ENCODE measurements at regions not wholly inside any gene's neighbourhood (a gene's known extent, or its start where the extent isn't known, plus 50 kb on each side); places are given as distances from the start of the nearest gene placed in this dataset.

DNA sequence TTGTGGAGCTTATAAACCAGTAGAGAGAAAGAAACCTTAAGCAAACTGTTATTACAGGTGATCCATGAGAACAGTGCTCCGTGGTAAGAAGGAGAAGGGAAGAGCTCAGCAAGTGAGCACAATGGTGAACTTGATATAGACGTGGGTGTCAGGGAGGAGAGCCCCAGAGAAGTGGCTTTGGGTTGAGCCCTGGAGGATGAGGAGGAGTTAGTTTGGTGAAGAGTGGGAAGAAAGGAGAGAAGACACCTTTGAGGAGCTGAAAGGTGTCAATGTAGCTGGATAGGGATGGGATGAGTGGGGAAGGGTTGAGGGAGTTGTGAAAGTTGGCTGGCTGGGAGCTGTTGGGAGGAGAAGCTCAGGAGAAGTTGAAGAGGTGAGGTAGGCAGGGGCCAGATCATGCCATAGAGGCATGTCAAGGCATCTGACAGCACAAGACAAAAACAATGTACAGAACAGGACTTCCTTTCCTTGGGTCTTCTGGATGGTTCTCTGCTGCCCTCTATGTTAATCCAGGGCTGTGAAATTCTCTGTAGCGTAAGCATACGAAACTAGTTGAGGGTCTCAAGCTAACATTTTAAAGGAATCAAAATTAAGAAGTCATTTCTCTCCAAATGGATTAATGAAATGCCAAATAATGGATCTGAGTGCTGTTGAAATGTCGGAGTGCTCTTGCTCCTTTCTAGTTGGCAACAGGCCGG lies 501.9 kb downstream of the KDM4C start:
- no peak overlapping the region for H3K4me3 ChIP-seq (ENCODE audit: low read depth, low read length)
- no peak for DNase-seq (ENCODE audit: low read depth)
- TF ChIP-seq, protein P1, sequence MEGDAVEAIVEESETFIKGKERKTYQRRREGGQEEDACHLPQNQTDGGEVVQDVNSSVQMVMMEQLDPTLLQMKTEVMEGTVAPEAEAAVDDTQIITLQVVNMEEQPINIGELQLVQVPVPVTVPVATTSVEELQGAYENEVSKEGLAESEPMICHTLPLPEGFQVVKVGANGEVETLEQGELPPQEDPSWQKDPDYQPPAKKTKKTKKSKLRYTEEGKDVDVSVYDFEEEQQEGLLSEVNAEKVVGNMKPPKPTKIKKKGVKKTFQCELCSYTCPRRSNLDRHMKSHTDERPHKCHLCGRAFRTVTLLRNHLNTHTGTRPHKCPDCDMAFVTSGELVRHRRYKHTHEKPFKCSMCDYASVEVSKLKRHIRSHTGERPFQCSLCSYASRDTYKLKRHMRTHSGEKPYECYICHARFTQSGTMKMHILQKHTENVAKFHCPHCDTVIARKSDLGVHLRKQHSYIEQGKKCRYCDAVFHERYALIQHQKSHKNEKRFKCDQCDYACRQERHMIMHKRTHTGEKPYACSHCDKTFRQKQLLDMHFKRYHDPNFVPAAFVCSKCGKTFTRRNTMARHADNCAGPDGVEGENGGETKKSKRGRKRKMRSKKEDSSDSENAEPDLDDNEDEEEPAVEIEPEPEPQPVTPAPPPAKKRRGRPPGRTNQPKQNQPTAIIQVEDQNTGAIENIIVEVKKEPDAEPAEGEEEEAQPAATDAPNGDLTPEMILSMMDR (IDR thresholded peaks at IDR 0.05; ENCODE audit: insufficient read depth, low read depth, low read length, missing control alignments) = no peak

DNA sequence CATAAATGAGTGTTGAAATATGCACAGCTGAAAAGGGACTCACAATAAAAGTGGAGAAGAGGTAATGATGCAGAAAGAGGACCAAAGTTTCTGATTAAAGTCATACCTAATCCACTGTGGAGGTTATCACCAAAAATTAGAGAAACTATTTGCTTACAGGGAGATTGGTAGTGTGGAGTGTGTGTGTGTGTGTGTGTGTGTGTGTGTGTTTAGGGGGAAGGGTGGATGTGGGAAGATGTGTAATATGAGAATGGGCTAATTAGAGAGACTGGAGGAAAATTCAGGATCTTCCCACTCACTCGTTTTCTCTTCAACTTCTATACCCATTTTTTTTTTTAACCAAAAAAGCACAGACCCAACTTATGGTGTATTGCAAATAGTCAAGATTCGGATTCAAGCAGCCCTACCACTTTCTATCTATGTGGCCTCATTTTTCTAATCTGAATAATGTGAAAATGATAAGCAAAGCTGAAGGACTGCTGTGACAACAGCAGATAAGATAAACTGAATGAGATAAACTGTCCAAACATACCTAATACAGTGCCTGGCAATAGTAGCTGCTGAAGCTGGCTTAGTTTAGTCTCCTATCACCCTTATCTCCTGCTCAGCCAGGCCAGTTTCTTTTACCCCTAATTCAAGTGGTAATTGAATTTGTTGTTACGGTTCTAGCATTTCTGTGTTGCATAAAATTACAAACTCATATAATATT lies 501.1 kb downstream of the KDM4C start:
- TF ChIP-seq, protein P1 (IDR thresholded peaks at IDR 0.05; ENCODE audit: insufficient read depth, low read depth, low read length, missing control alignments) = no peak
- no peak overlapping the region for H3K4me3 ChIP-seq (ENCODE audit: low read depth, low read length)
- no peak for DNase-seq (ENCODE audit: low read depth)

DNA sequence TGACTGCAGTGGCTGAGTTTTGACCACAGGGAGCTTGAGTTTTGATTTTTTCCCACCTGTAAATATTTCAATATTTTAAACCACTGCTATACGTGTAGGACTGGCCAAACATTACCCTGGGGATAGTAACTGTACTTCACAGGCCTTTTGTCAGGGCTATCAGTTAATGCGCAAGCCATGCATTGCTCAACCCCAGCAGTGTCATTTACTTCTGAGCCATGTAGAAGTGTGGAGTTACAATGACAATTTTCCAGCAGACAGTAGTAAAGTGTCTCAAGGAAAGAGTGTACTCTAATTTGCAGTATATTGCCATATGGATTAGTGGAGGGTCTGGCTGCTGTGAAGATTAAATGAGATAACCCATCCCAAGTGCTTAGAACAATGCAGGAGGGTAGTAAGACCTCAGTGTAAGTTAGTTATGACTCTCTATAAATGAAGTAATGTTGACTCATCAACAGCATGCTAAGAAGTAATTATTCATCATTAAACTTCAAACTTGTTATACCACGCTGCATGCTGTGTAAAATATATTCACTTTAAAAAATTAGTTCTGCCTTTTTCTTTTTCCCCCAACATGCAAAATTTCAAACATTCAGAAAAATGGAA lies 489.2 kb downstream of the KDM4C start:
- DNase-seq (ENCODE audit: low read depth) = no peak
- TF ChIP-seq, protein P1 (IDR thresholded peaks at IDR 0.05; ENCODE audit: insufficient read depth, low read depth, low read length, missing control alignments) = no peak
- H3K4me3 ChIP-seq (ENCODE audit: low read depth, low read length) = no peak overlapping the region

DNA sequence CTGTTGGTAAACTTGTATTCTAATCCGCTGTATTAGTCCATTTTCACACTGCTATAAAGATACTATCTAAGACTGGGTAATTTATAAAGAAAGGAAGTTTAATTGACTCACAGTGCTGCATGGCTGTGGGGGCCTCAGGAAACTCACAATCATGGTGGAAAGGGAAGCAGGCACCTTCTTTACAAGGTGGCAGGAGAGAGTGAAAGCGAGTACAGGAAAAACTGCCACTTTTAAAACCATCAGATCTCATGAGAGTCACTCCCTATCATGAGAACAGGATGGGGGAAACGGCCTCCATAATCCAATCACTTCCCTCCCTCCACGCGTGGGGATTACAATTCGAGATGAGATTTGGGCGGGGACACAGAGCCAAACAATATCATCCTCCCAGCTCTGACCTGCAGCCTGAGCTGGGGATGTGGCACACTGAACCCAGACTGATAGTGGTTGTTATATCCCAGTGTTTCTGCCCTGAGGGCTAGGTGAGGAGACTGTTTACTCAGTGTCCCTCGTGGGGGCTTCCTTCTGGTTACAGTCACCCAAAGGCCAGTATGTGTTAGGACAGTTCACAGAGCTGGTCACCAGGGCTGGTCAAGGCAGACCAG lies 488.3 kb downstream of the KDM4C start:
- TF ChIP-seq, protein P1 (IDR thresholded peaks at IDR 0.05; ENCODE audit: insufficient read depth, low read depth, low read length, missing control alignments) = no peak
- no peak overlapping the region for H3K4me3 ChIP-seq (ENCODE audit: low read depth, low read length)
- no peak for DNase-seq (ENCODE audit: low read depth)

DNA sequence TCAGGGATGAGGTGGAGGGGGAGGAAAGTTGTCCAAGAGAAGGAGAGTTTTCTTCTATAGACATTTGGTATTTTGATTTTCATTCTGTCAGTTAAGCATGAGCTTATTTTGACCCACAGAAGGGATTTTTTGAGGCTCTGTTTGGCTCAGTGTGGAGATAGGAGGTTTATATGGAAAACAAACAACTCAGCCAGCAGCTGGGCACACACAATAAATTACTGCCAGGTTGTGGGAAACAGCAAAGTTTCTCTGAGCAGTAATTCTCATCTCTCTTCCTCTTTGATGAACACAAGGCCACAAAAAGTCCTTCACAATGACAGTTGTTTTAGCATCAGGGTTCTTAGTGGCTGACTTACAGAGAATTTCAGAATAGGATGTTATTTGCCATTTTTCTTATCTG lies 486.1 kb downstream of the KDM4C start:
- H3K4me3 ChIP-seq (ENCODE audit: low read depth, low read length) = no peak overlapping the region
- TF ChIP-seq, protein P1 (IDR thresholded peaks at IDR 0.05; ENCODE audit: insufficient read depth, low read depth, low read length, missing control alignments) = no peak
- no peak for DNase-seq (ENCODE audit: low read depth)

DNA sequence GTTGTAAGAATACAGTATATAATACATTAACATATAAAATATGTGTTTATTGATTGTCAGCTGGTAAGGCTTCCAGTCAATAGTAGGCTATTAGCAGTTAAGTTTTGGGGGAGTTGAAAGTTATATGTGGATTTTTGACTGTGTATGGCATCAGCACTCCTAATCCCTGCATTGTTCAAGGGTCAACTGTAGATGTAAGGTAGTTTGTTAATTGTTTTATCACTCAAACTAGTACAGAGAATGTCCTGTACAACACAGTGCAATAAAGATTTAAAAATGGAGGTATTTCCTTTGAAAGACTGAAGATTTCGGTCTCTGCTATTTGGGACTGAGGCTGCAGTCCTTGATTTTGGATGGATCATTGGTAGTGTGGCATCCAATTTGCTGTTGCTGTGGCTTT lies 484.4 kb downstream of the KDM4C start:
- TF ChIP-seq, protein P1 (IDR thresholded peaks at IDR 0.05; ENCODE audit: insufficient read depth, low read depth, low read length, missing control alignments) = no peak
- DNase-seq (ENCODE audit: low read depth) = no peak
- H3K4me3 ChIP-seq (ENCODE audit: low read depth, low read length) = no peak overlapping the region
